ENCODE measurements at regions not wholly inside any gene's neighbourhood (a gene's known extent, or its start where the extent isn't known, plus 50 kb on each side); places are given as distances from the start of the nearest gene placed in this dataset.
A peak's percentile ranks its signal among the peaks of the same experiment; 100 is the strongest.

- Histone ChIP-seq H3K4me3 (no peak overlapping the region), H3K4me1 (no peaks in the 10 kb centered on the region), H3K27ac (no peak overlapping the region), H3K36me3 (no peaks in the 10 kb centered on the region), H3K9me3 (no peaks in the 10 kb centered on the region), H3K27me3 (no peaks in the 10 kb centered on the region)
- ATAC-seq = no peak
- WGBS, 2 donors = 74 to 80% methylated on average over 10 of the region's 10 CpGs
- no peak for FAIRE-seq
- intact Hi-C loops (cut with DNase I) = no loop called here
- DNase-seq = no peak
- TF ChIP-seq CTCF (IDR thresholded peaks at IDR 0.05) = no peak
These were observed 154.8 kb downstream of the COG6 start for GRCh38 chr13:39810091-39810877.

GRCh38 chr13:39811051-39811450 is 155.6 kb downstream of the COG6 start:
- H3K4me1 ChIP-seq = no peaks in the 10 kb centered on the region

GRCh38 chr13:39811696-39812095 is 156.2 kb downstream of the COG6 start:
- H3K27ac ChIP-seq = no peak overlapping the region
- H3K9me3 ChIP-seq = no peaks in the 10 kb centered on the region
- no peak overlapping the region for H3K4me3 ChIP-seq
- no peak for TF ChIP-seq CTCF (IDR thresholded peaks at IDR 0.05)
- ATAC-seq = no peak
- intact Hi-C loops (cut with DNase I) = no loop called here
- H3K27me3 ChIP-seq = no peaks in the 10 kb centered on the region
- no peaks in the 10 kb centered on the region for H3K4me1 ChIP-seq
- DNase-seq = no peak
- FAIRE-seq = no peak
- 93 to 94% methylated on average over 5 of the region's 5 CpGs for WGBS, 2 donors
- H3K36me3 ChIP-seq = no peaks in the 10 kb centered on the region

More at GRCh38 chr13:39811051-39811450, 155.6 kb downstream of the COG6 start:
- no peak for FAIRE-seq
- Histone ChIP-seq H3K27ac (no peak overlapping the region), H3K9me3 (no peaks in the 10 kb centered on the region), H3K4me3 (no peak overlapping the region), H3K27me3 (no peaks in the 10 kb centered on the region), H3K36me3 (no peaks in the 10 kb centered on the region)
- DNase-seq = no peak
- WGBS, 2 donors = 81% methylated on average over 6 of the region's 6 CpGs
- TF ChIP-seq CTCF (IDR thresholded peaks at IDR 0.05) = no peak
- intact Hi-C loops (cut with DNase I) = no loop called here
- ATAC-seq = peak in 1 of 4 donors; percentile 60

- DNase-seq = no peak
These were observed 160.1 kb downstream of the COG6 start for GRCh38 chr13:39815345-39816111.

More at GRCh38 chr13:39815345-39816111, 160.1 kb downstream of the COG6 start:
- H3K27ac ChIP-seq = no peak overlapping the region
- no peaks in the 10 kb centered on the region for H3K4me1 ChIP-seq
- TF ChIP-seq CTCF (IDR thresholded peaks at IDR 0.05) = no peak
- H3K27me3 ChIP-seq = no peaks in the 10 kb centered on the region
- no peaks in the 10 kb centered on the region for H3K36me3 ChIP-seq
- intact Hi-C loops (cut with DNase I) = no loop called here
- ATAC-seq (no peak), FAIRE-seq (no peak)
- no peaks in the 10 kb centered on the region for H3K9me3 ChIP-seq
- 60 to 65% methylated on average over 5 of the region's 5 CpGs for WGBS, 2 donors
- H3K4me3 ChIP-seq = no peak overlapping the region

Data from pancreas (tissue), 10 donors.